ENCODE measurements at regions not wholly inside any gene's neighbourhood (a gene's known extent, or its start where the extent isn't known, plus 50 kb on each side); places are given as distances from the start of the nearest gene placed in this dataset.
"Not testable (repeated sequence)": the region's sequence is repeated elsewhere in the genome, so short reads cannot be mapped to it uniquely, and the experiment has no call there.

DNA sequence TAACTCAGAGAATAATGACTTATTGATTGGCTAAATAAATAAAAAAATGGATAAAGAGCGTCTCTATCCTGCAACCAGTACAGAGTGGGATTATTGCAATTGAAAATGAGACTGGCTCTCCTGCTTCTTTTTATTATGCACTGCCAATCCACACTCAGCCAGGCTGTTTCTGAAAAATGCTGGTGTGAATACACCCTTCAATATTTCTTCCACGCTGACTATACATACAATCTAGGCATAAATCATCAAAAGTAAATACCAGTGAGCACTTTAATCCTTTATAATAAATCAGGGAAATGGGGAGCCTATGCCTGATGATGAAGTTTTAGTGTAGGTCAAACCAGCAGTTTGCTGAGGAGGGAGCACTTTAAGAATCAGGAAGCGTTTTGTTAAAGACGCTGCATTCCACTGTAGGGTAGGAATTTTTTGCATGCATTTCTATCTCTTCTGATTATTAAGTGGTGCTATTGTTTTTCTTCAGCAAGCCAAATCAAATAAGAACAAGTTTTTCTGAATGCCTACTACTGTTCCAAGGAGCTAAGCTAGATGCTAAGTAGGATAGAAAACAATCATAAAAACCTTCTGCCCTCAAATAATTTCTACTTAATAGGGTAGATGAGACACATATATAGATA, 781.5 kb downstream of the TBL1XR1 start:
- no peak for DNase-seq

GRCh38 chr3:176412771-176413170, 784.5 kb downstream of the TBL1XR1 start:
- no peak for DNase-seq

DNA sequence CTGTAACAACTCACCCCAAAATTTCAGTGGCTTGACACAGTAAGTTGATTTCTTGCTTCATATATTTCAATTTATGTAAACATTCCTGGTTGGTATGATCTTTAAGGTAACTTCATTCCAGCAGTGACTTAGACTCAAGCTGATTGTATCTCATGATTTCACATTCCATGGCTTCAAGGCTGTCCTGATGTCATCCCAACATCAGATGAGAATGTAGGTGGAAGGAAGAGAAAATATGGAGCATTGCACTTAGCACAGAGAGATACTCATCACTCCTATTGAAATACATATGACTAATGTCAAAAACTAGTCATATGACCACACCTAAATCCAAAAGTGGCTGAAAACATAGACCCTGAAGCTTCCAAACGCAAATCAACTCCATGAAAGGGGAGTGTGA, 793.8 kb downstream of the TBL1XR1 start:
- DNase-seq = no peak

DNA sequence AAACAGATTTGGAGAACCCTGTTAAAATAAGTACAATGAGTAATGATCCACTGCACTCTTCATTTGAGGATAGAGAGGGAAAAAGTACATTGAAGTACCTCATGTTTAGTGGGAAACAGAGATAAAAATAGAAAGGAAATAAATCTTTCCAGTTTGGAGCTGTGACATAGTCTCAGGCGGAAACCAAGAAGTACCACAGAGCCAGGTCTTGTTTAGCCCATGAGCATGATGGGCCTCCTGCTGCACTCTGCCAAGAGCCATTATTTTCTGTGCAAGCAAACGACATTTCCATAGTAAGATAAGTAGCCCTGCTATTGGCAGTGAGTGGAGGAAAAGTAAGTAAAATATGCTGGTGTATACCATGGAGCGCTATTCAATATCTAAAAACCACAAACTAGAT, 796.1 kb downstream of the TBL1XR1 start:
- DNase-seq = no peak

DNA sequence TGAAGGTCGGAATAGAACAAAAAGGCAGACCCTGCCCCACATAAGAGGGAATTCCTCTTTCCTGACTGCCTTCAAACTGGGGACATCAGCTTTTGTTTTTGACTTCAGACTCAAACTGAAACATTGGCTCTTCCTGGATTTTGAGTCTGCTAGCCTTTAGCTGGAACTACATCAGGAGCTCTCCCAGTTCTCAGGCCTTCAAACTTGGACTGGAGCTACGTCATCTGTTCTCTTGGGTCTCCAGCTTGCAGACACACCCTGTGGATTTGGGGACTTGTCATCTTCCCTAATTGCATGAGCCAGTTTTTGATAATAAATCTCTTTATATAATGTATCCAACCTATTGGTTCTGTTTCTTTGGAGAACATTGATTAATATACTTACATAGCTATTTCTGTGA, 798.1 kb downstream of the TBL1XR1 start:
- DNase-seq = no peak

GRCh38 chr3:176395240-176395639, 802.0 kb downstream of the TBL1XR1 start:
- DNase-seq = no peak

DNA sequence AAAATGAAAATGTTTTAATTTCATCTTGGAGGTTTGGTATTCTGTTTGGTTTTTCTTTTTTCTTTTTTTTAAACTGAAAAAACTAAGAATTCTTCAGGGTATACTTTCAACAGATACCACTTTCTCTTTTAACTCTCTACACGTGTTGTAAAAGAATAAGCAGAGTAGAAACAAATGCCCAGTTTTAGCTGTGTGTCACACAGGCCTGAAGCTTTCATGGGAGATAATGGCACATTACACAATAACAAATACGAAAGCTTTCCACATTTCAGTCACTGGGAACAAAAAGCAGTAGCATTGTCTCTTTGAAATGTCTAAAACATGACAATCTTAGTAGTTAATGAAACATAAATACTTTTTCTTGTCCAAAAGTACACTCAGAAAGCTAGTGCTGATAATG, 818.5 kb downstream of the TBL1XR1 start:
- no peak for DNase-seq

- no peak for DNase-seq
Measured at GRCh38 chr3:176376531-176376930, 820.8 kb downstream of the TBL1XR1 start.

GRCh38 chr3:176375519-176375918, 821.8 kb downstream of the TBL1XR1 start:
- no peak for DNase-seq

DNA sequence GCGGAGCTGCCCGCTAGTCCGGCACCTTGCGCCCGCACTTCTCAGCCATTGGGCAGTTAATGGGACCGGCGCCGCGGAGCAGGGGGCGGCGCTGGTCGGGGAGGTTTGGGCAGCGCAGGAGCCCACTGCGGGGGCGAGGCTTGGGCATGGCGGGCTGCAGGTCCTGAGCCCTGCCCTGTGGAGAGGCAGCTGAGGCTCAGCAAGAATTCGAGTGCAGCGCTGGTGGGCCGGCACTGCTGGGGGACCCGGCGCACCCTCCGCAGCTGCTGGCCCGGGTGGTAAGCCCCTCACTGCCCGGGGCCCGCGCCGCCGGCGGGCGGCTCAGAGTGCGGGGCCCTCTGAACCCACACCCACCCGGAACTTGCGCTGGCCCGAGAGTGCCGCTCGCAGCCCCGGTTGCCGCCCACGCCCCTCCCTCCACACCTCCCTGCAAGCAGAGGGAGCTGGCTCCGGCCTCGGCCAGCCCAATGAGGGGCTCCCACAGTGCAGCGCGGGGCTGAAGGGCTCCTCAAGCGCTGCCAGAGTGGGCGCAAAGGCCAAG, 835.0 kb downstream of the TBL1XR1 start:
- no peak for DNase-seq

DNA sequence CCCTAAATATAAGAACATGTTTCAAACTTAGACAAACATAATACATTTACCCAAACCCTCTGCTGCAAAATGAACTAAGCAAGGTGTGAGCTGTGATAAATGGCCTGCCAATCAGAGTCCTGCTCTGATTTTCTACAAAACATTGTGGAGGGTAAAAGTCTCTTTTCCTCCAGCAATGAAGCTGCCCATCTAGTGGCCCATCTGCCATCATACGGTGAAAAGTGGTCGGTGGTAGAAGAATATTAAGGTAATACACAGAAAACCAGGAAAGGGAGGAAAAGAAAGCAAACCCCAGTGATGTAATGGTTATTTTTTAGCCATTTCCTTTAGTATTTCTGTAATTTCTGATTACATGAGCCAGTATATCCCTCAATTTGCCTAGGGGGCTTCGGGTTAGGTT, 838.1 kb downstream of the TBL1XR1 start:
- no peak for DNase-seq

GRCh38 chr3:176357891-176358290, 839.4 kb downstream of the TBL1XR1 start:
- DNase-seq = no peak

GRCh38 chr3:176354843-176355242, 842.4 kb downstream of the TBL1XR1 start:
- DNase-seq = no peak

DNA sequence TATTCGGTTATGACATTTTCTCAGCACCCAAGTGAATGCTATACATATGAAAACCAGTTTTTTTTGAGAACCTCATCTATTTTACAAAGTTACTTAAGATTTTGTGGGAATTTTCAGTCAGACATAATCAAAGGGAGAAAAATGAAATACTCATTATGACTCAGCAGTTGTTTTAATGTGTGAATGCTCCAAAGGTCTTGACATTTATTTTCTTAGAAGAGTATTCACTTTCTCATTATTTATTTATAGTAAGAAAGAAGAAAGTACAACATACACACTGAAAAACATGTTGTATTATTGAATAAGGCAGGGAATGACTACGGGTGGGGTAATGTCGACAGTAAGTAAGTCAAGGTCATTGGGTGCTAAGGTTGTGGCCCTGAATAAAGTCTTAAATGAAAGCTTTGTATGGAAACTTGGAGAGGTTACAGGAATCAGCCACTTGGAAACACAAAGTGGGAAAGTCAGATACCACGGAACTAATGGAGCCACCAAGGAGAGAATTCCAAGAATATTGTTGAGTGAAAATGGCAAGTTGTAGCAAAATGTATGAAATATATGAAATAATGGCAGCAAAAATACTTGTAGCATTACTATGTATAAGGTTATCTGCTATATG, 844.5 kb downstream of the TBL1XR1 start:
- DNase-seq = no peak

- no peak for DNase-seq
Measured at GRCh38 chr3:176351408-176351807, 845.9 kb downstream of the TBL1XR1 start.

GRCh38 chr3:176349706-176350105, 847.6 kb downstream of the TBL1XR1 start:
- no peak for DNase-seq

DNA sequence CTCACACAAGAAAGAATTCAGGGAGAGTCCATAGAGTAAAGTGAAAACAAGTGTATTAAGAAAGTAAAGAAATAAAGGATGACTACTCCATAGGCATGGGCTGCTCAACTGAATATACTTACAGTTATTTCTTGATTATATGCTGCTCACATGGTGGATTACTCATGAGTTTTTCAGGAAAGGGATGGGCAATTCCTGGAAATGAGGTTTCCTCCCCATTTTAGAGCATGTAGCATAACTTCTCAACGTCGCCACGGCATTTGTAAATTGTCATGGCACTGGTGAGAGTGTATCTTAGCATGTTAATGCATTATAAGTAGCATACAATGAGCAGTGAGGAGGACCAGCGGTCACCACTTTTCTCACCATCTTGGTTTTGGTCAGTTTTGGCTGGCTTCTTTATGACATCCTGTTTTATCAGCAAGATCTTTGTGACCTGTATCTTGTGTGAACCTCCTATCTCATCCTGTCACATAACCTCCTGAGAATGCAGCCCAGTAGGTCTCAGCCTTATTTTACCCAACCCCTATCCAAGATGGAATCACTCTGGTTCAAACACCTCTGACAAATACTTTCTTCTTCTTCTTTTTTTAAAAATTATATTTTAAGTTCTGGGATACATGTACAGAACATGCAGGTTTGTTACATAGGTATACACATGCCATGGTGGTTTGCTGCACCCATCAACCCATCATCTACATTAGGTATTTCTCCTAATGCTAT, 849.7 kb downstream of the TBL1XR1 start:
- no peak for DNase-seq

DNA sequence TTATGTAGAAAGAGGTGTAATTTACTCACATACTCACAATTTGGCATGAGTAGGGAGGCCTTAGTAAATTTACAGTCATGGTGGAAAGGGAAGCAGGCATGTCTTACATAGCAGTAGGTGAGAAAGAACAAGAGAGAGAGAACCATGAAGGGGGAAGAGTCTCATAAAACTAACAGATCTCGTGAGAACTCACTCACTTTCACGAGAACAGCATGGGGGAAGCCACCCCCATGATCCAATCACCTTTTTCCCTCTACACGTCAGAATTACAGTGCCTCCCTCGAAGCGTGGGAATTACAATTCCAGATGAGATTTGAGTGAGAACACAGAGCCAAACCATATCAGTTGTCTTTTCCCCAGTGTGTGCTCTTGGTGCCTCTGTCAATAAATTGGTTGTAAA, 855.3 kb downstream of the TBL1XR1 start:
- no peak for DNase-seq

DNA sequence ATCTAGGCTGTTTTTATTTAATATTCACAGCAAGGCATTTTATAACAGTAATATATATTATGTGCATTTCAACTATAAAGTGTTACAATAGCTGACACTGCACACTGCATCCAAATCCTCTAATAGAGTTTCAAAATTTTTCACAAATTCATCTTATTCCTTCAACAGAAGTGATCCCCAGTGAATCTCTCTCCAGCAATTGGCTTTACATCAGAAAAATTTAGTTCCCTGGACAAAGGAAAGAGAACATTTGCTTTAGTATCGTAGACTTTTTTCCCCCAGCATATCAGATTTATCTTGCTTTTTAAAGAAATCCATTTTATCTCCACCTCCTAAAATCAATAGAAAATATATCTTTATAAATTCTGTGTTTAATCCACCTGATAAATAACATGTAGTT, 868.6 kb downstream of the TBL1XR1 start:
- no peak for DNase-seq

- DNase-seq = no peak
Measured at GRCh38 chr3:176328198-176328597, 869.1 kb downstream of the TBL1XR1 start.

DNA sequence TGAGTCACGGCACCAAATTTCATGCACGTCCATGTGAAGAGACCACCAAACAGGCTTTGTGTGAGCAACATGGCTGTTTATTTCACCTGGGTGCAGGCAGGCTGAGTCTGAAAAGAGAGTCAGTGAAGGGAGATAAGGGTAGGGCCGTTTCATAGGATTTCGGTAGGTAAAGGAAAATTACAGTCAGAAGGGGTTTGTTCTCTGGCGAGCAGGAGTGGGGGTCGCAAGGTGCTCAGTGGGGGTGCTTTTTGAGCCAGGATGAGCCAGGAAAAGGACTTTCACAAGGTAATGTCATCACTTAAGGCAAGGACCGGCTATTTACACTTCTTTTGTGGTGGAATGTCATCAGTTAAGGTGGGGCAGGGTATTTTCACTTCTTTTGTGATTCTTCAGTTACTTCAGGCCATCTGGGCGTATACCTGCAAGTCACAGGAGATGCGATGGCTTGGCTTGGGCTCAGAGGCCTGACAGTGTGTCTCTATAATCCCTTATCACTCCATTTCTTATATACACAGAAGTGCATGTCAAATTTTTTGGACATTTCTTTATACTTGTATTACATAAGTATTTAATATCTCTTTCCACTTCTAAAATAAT, 870.3 kb downstream of the TBL1XR1 start:
- DNase-seq = not testable (repeated sequence)

DNA sequence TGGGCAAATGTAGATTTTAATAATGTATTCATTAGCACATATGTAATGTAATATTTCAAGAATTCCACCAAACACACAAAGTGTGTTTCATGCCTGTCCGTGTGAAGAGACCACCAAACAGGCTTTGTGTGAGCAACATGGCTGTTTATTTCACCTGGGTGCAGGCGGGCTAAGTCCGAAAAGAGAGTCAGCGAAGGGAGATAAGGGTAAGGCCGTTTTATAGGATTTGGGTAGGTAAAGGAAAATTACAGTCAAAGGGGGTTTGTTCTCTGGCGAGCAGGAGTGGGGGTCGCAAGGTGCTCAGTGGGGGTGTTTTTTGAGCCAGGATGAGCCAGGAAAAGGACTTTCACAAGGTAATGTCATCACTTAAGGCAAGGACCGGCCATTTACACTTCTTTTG, 875.8 kb downstream of the TBL1XR1 start:
- DNase-seq = not testable (repeated sequence)

GRCh38 chr3:176321099-176321498, 876.2 kb downstream of the TBL1XR1 start:
- no peak for DNase-seq

DNA sequence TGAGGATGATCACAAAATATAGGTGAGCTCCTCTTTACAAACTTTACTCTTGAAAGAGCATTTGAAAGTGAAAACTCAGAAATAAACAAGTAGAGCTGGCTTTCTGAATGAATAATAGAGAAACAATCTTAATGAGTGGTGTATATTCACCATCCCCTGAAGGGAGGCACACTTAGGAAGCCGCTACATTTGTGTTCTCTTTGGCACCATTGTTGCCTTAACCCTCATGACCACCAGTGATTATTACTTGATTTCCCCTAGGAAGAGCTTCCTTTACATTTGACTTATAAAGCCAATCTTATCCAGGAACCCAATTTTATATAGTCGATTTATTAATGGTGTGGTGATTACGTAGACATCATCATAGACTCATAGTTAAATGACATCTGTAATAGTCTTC, 883.9 kb downstream of the TBL1XR1 start:
- no peak for DNase-seq
